GM23338 (cell line): ENCODE measurements at regions not wholly inside any gene's neighbourhood (a gene's known extent, or its start where the extent isn't known, plus 50 kb on each side); places are given as distances from the start of the nearest gene placed in this dataset.

Source experiments
- ATAC-seq: fragments of 200-7000 bp; cut with Tn5 transposase; 3 replicates; pipeline ENCODE4 v1.9.1; 2020
- DNase-seq: peaks from one replicate; pipeline ENCODE4 v3.0.0-alpha.2; 2015; ENCODE audit warnings: low spot score
- H2AFZ ChIP-seq: fragments of 200-600 bp; sonication (generic); 2 replicates; pipeline ENCODE4 v1.8.0; 2016; ENCODE audit warnings: antibody characterized with exemption, mild to moderate bottlenecking, moderate library complexity
- H3F3A ChIP-seq: fragments of 200-600 bp; sonication (generic); replicated peaks from 2 replicates; pipeline ENCODE4 v1.8.0; 2017; ENCODE audit warnings: antibody characterized with exemption, mixed run types, low read depth
- H3K27ac ChIP-seq: fragments of 200-600 bp; sonication (generic); 2 replicates; pipeline ENCODE4 v1.6.1; 2016; ENCODE audit warnings: low read depth
- H3K27me3 ChIP-seq: fragments of 200-600 bp; sonication (generic); 2 replicates; pipeline ENCODE4 v1.8.0; 2016; ENCODE audit warnings: mild to moderate bottlenecking, mixed run types, moderate library complexity; ENCODE audit not compliant: insufficient read depth
- H3K36me3 ChIP-seq: fragments of 200-600 bp; sonication (generic); 2 replicates; pipeline ENCODE4 v1.8.0; 2016; ENCODE audit warnings: mild to moderate bottlenecking; ENCODE audit not compliant: insufficient read depth
- H3K4me1 ChIP-seq: fragments of 200-600 bp; sonication (generic); 2 replicates; pipeline ENCODE4 v1.8.0; 2016; ENCODE audit warnings: mild to moderate bottlenecking, moderate library complexity; ENCODE audit not compliant: insufficient read depth
- H3K4me2 ChIP-seq: fragments of 200-600 bp; sonication (generic); 2 replicates; pipeline ENCODE4 v1.7.1; 2017; ENCODE audit warnings: mixed run types
- H3K4me3 ChIP-seq: fragments of 200-600 bp; sonication (generic); 2 replicates; pipeline ENCODE4 v1.6.1; 2016; ENCODE audit warnings: mixed run types
- H3K79me2 ChIP-seq: fragments of 200-600 bp; sonication (generic); replicated peaks from 2 replicates; pipeline ENCODE4 v1.8.0; 2017; ENCODE audit warnings: mild to moderate bottlenecking; ENCODE audit not compliant: insufficient read depth
- H3K9me2 ChIP-seq: fragments of 200-600 bp; sonication (generic); 2 replicates; pipeline ENCODE4 v1.8.0; 2017; ENCODE audit not compliant: insufficient read depth
- H4K20me1 ChIP-seq: fragments of 200-600 bp; sonication (generic); replicated peaks from 2 replicates; pipeline ENCODE4 v1.8.0; 2017; ENCODE audit warnings: mild to moderate bottlenecking; ENCODE audit not compliant: insufficient read depth
- H3K27ac Mint-ChIP-seq: 2 replicates; pipeline ENCODE4 v1.8.0; 2020; ENCODE audit warnings: inconsistent platforms, mild to moderate bottlenecking, moderate library complexity, mixed read lengths
- H3K27me3 Mint-ChIP-seq: 3 replicates; pipeline ENCODE4 v1.8.0; 2022; ENCODE audit warnings: low read depth, mild to moderate bottlenecking, moderate library complexity, mixed read lengths, inconsistent platforms; ENCODE audit not compliant: insufficient read depth, poor library complexity
- H3K36me3 Mint-ChIP-seq: 3 replicates; pipeline ENCODE4 v1.8.0; 2021; ENCODE audit warnings: low read depth, mild to moderate bottlenecking, inconsistent platforms, moderate library complexity, mixed read lengths
- H3K4me1 Mint-ChIP-seq: 3 replicates; pipeline ENCODE4 v1.8.0; 2020; ENCODE audit warnings: mild to moderate bottlenecking, inconsistent platforms, mixed read lengths
- H3K4me3 Mint-ChIP-seq: 3 replicates; pipeline ENCODE4 v1.8.0; 2021; ENCODE audit warnings: moderate library complexity, mild to moderate bottlenecking, inconsistent platforms, mixed read lengths
- H3K9me3 Mint-ChIP-seq: 3 replicates; pipeline ENCODE4 v1.8.0; 2020; ENCODE audit warnings: moderate library complexity, mild to moderate bottlenecking, inconsistent platforms, mixed read lengths
- CREB1 ChIP-seq: fragments of 250-450 bp; sonication (Bioruptor Pico); IDR thresholded peaks from 2 replicates; pipeline ENCODE4 v1.5.0; 2020; ENCODE audit warnings: low read depth, mild to moderate bottlenecking, moderate library complexity
- CTCF ChIP-seq, 2 experiments: fragments of 200-600 bp in 1 of 2; sonication (generic) in 1 of 2; conservative IDR thresholded peaks; 2 replicates each; pipeline versions ENCODE4 v1.5.1 to v1.6.1; 2016 to 2017; ENCODE audit warnings: antibody characterized with exemption in 2 of 2, low read depth in 2 of 2, mild to moderate bottlenecking in 2 of 2, moderate library complexity in 1 of 2
- EZH2phosphoT487 ChIP-seq: fragments of 200-600 bp; sonication (generic); IDR thresholded peaks from one replicate; pipeline ENCODE4 v1.8.1; 2018; ENCODE audit warnings: antibody characterized with exemption; ENCODE audit not compliant: unreplicated experiment
- NANOG ChIP-seq: IDR thresholded peaks from 2 replicates; pipeline ENCODE4 v1.6.1; 2016; ENCODE audit warnings: antibody characterized with exemption, borderline replicate concordance
- TF ChIP-seq, protein P1 (sequence below): fragments of 250-450 bp; sonication (Bioruptor Pico); IDR thresholded peaks from 2 replicates; pipeline ENCODE4 v1.5.0; 2020; ENCODE audit warnings: mild to moderate bottlenecking, moderate library complexity

DNA sequence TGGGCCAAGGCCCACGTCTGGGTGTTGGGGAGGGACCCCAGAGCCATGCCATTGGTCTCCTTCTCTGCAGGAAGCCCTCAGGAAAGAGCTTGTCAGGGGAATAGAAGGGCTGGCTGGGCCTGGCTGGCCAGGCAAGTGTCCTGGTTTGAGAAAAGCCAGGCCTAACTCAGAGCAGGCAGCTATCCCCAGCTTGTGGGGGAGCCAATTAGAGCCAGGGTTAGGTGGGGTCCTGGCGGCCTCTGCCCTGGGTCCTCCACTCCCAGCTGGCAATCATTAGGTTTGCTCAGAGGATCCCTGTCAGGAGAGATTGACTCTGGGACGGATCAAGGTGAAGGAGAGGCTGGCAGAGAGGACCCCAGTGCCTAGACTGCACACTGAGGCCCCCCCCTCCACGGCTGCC is 64.8 kb downstream of the PJA1 start:
- ATAC-seq (no peak), DNase-seq (no peak)
- no peaks in the 10 kb centered on the region; the same call in 2 of the 3 replicates for H3K9me3 Mint-ChIP-seq
- no peaks in the 10 kb centered on the region for H3K36me3 Mint-ChIP-seq
- H3K27me3 Mint-ChIP-seq = peaks cover 3% of the 10 kb centered on the region
- H3K4me1 ChIP-seq = no peaks in the 10 kb centered on the region
- no peak overlapping the region for H3K27ac Mint-ChIP-seq
- H3F3A ChIP-seq = no peaks in the 10 kb centered on the region
- H3K27me3 ChIP-seq = no peaks in the 10 kb centered on the region
- H2AFZ ChIP-seq = no peak overlapping the region
- peaks cover 17% of the 10 kb centered on the region for H3K4me1 Mint-ChIP-seq
- H4K20me1 ChIP-seq = no peaks in the 10 kb centered on the region
- H3K4me2 ChIP-seq = no peak overlapping the region
- no peak overlapping the region for H3K4me3 Mint-ChIP-seq
- H3K27ac ChIP-seq = no peak overlapping the region
- H3K4me3 ChIP-seq = no peak overlapping the region
- no peaks in the 10 kb centered on the region for H3K36me3 ChIP-seq
- H3K79me2 ChIP-seq = no peaks in the 10 kb centered on the region
- TF ChIP-seq CTCF (conservative IDR thresholded peaks at IDR 0.05; ENCODE audit: low read depth in 2 of 2) (no peak), CREB1 (no peak), NANOG (no peak)
- no peaks in the 10 kb centered on the region for H3K9me2 ChIP-seq

- no peaks in the 10 kb centered on the region for H3F3A ChIP-seq
- H2AFZ ChIP-seq = no peak overlapping the region
- no peaks in the 10 kb centered on the region for H3K9me3 Mint-ChIP-seq
- peaks cover 5% of the 10 kb centered on the region for H3K27me3 Mint-ChIP-seq
- no peak overlapping the region for H3K4me3 ChIP-seq
- no peaks in the 10 kb centered on the region for H3K79me2 ChIP-seq
- TF ChIP-seq, protein P1, sequence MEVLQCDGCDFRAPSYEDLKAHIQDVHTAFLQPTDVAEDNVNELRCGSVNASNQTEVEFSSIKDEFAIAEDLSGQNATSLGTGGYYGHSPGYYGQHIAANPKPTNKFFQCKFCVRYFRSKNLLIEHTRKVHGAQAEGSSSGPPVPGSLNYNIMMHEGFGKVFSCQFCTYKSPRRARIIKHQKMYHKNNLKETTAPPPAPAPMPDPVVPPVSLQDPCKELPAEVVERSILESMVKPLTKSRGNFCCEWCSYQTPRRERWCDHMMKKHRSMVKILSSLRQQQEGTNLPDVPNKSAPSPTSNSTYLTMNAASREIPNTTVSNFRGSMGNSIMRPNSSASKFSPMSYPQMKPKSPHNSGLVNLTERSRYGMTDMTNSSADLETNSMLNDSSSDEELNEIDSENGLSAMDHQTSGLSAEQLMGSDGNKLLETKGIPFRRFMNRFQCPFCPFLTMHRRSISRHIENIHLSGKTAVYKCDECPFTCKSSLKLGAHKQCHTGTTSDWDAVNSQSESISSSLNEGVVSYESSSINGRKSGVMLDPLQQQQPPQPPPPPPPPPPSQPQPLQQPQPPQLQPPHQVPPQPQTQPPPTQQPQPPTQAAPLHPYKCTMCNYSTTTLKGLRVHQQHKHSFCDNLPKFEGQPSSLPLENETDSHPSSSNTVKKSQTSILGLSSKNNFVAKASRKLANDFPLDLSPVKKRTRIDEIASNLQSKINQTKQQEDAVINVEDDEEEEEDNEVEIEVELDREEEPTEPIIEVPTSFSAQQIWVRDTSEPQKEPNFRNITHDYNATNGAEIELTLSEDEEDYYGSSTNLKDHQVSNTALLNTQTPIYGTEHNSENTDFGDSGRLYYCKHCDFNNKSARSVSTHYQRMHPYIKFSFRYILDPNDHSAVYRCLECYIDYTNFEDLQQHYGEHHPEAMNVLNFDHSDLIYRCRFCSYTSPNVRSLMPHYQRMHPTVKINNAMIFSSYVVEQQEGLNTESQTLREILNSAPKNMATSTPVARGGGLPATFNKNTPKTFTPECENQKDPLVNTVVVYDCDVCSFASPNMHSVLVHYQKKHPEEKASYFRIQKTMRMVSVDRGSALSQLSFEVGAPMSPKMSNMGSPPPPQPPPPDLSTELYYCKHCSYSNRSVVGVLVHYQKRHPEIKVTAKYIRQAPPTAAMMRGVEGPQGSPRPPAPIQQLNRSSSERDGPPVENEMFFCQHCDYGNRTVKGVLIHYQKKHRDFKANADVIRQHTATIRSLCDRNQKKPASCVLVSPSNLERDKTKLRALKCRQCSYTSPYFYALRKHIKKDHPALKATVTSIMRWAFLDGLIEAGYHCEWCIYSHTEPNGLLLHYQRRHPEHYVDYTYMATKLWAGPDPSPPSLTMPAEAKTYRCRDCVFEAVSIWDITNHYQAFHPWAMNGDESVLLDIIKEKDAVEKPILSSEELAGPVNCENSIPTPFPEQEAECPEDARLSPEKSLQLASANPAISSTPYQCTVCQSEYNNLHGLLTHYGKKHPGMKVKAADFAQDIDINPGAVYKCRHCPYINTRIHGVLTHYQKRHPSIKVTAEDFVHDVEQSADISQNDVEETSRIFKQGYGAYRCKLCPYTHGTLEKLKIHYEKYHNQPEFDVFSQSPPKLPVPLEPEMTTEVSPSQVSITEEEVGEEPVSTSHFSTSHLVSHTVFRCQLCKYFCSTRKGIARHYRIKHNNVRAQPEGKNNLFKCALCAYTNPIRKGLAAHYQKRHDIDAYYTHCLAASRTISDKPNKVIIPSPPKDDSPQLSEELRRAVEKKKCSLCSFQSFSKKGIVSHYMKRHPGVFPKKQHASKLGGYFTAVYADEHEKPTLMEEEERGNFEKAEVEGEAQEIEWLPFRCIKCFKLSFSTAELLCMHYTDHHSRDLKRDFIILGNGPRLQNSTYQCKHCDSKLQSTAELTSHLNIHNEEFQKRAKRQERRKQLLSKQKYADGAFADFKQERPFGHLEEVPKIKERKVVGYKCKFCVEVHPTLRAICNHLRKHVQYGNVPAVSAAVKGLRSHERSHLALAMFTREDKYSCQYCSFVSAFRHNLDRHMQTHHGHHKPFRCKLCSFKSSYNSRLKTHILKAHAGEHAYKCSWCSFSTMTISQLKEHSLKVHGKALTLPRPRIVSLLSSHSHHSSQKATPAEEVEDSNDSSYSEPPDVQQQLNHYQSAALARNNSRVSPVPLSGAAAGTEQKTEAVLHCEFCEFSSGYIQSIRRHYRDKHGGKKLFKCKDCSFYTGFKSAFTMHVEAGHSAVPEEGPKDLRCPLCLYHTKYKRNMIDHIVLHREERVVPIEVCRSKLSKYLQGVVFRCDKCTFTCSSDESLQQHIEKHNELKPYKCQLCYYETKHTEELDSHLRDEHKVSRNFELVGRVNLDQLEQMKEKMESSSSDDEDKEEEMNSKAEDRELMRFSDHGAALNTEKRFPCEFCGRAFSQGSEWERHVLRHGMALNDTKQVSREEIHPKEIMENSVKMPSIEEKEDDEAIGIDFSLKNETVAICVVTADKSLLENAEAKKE = no peak
- TF ChIP-seq EZH2phosphoT487 = no peak
- TF ChIP-seq NANOG = no peak
- H3K36me3 Mint-ChIP-seq = no peaks in the 10 kb centered on the region
- no peaks in the 10 kb centered on the region for H4K20me1 ChIP-seq
- no peak for ATAC-seq
- DNase-seq = no peak
- H3K4me1 Mint-ChIP-seq = peaks cover 11% of the 10 kb centered on the region
- H3K4me1 ChIP-seq = no peaks in the 10 kb centered on the region
- H3K4me2 ChIP-seq = no peak overlapping the region
- H3K27ac ChIP-seq = no peak overlapping the region
- H3K36me3 ChIP-seq = no peaks in the 10 kb centered on the region
- no peaks in the 10 kb centered on the region for H3K9me2 ChIP-seq
- no peak overlapping the region for H3K27ac Mint-ChIP-seq
- no peak overlapping the region for H3K4me3 Mint-ChIP-seq
- H3K27me3 ChIP-seq = no peaks in the 10 kb centered on the region
Measured at GRCh38 chrX:69097451-69098236, 67.6 kb downstream of the PJA1 start.
